ENCODE measurements at regions not wholly inside any gene's neighbourhood (a gene's known extent, or its start where the extent isn't known, plus 50 kb on each side); places are given as distances from the start of the nearest gene placed in this dataset.

DNA sequence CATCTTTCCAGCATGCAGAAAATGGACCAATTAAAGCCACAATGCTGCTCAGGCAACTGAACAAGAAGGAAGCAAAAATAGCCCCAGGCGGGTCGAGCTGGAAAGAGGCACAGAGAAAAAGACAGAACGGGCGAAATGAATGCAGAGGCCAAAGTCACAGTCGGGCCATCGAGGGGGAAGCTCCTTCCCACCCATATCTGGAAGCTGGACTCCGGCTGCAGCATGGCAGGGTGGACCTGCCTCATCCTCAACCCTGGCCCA lies 58.6 kb upstream of the PRDM11 start:
- Histone ChIP-seq H3K36me3 (ENCODE audit: control insufficient read depth, insufficient read depth, low read length) (no peaks in the 10 kb centered on the region), H3K4me1 (ENCODE audit: control insufficient read depth, insufficient read depth, low read length) (peaks cover 59% of the 10 kb centered on the region), H3K27ac (ENCODE audit: insufficient read depth, low read depth, low read length, poor library complexity, severe bottlenecking) (no peak overlapping the region), H3K9me3 (ENCODE audit: control insufficient read depth, low read length) (no peaks in the 10 kb centered on the region), H3K27me3 (ENCODE audit: control insufficient read depth, insufficient read depth, low read length, poor library complexity, severe bottlenecking) (no peaks in the 10 kb centered on the region), H3K4me3 (ENCODE audit: insufficient read depth, low read depth, low read length) (no peak overlapping the region)
- WGBS, 2 experiments, result 88% methylated on average over 7 of the region's 7 CpGs

DNA sequence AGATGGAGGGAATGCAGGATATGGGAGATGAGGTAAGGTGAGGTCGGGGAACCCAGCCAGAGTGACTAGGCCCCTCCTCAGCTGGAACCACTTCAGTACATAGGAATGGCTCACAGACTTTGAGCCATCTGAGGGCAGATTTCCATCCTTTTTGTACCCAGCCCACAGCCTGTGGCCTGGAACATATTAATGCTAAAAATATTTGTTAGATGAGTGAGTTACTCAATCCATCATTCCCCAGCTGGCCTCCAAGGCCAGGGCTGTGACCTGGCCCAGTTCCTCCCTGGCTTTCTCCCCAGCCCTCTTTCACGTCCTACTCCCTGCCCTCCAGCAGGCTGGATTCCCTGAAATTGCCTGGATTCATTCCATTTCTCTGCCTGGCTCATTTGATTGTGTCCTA lies 57.2 kb upstream of the PRDM11 start:
- no peaks in the 10 kb centered on the region for H3K27me3 ChIP-seq (ENCODE audit: control insufficient read depth, insufficient read depth, low read length, poor library complexity, severe bottlenecking)
- peaks cover 55% of the 10 kb centered on the region for H3K4me1 ChIP-seq (ENCODE audit: control insufficient read depth, insufficient read depth, low read length)
- H3K4me3 ChIP-seq (ENCODE audit: insufficient read depth, low read depth, low read length), result no peak overlapping the region
- no peak overlapping the region for H3K27ac ChIP-seq (ENCODE audit: insufficient read depth, low read depth, low read length, poor library complexity, severe bottlenecking)
- WGBS, 2 experiments, result 78 to 84% methylated on average over 2 of the region's 2 CpGs
- H3K9me3 ChIP-seq (ENCODE audit: control insufficient read depth, low read length), result no peaks in the 10 kb centered on the region
- no peaks in the 10 kb centered on the region for H3K36me3 ChIP-seq (ENCODE audit: control insufficient read depth, insufficient read depth, low read length)

- H3K4me3 ChIP-seq (ENCODE audit: insufficient read depth, low read depth, low read length), result no peak overlapping the region
- WGBS, 2 experiments, result 72 to 76% methylated on average over 6 of the region's 6 CpGs
- H3K4me1 ChIP-seq (ENCODE audit: control insufficient read depth, insufficient read depth, low read length), result peaks cover 56% of the 10 kb centered on the region
- H3K9me3 ChIP-seq (ENCODE audit: control insufficient read depth, low read length), result no peaks in the 10 kb centered on the region
- no peaks in the 10 kb centered on the region for H3K36me3 ChIP-seq (ENCODE audit: control insufficient read depth, insufficient read depth, low read length)
- H3K27me3 ChIP-seq (ENCODE audit: control insufficient read depth, insufficient read depth, low read length, poor library complexity, severe bottlenecking), result no peaks in the 10 kb centered on the region
- no peak overlapping the region for H3K27ac ChIP-seq (ENCODE audit: insufficient read depth, low read depth, low read length, poor library complexity, severe bottlenecking)
Observed at GRCh38 chr11:45089676-45090499, 56.6 kb upstream of the PRDM11 start.

DNA sequence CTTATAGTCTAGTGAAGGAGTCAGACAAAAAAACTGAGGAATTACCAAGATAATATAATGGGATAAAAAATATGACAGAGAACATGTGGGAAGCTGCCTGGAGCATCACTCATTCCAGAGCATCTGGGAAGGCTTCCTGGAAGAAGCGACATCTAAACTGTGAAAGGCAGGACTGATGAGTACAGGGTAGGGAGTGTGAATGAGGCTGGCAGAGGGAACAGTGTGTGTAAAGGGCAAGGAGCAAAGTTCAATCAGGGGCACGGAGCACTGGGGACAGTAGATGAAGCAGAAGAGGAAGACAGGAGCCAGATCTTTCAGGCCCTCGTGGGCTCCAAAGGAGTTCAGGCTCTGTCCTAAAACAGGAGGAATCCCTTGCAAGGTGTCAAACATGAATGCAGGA lies 55.8 kb upstream of the PRDM11 start:
- no peak overlapping the region for H3K4me3 ChIP-seq (ENCODE audit: insufficient read depth, low read depth, low read length)
- WGBS, 2 experiments, result 89 to 92% methylated on average over 3 of the region's 3 CpGs
- H3K36me3 ChIP-seq (ENCODE audit: control insufficient read depth, insufficient read depth, low read length), result no peaks in the 10 kb centered on the region
- no peaks in the 10 kb centered on the region for H3K27me3 ChIP-seq (ENCODE audit: control insufficient read depth, insufficient read depth, low read length, poor library complexity, severe bottlenecking)
- no peak overlapping the region for H3K27ac ChIP-seq (ENCODE audit: insufficient read depth, low read depth, low read length, poor library complexity, severe bottlenecking)
- no peaks in the 10 kb centered on the region for H3K9me3 ChIP-seq (ENCODE audit: control insufficient read depth, low read length)
- H3K4me1 ChIP-seq (ENCODE audit: control insufficient read depth, insufficient read depth, low read length), result peaks cover 55% of the 10 kb centered on the region

DNA sequence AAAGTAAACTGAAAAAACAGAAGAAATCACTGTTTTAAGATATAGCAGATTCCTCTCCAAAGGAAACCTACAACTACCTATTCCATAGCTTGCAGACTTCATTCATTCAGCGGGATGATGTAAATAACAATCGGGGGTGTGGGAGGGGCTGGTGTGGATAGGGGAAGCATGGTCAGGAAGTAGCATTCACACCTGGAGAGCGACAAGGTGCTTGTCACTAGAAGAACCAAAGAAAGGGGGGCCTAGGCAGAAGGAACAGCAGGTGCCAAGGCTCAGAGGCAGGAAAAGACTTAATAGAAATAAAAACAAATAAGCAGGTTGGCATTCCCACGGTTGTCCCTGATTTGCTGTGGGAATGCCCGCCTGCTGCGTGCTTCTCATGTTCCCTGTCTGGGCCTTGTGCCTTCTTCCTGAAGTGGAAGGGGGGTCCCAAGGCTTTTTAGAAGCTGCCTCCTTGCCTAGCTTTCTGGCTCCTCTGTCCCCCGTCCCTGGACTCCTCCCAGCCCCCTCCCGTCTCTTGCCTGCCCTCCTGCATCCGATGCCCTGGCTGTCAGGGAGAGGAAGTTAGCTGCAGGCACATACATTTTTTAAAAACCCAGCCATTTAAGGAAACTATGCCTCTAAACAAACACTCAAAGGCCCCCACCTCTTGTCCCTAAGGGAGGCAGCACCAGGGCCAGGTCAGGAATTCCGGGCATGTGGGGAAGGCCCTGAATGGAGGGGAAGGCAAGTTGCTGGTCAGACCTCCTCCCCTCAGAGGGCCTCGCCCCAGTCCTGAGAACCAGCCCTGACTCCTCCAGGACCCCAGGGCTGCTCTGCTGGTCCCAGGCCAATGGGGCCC lies 54.7 kb upstream of the PRDM11 start:
- H3K27ac ChIP-seq (ENCODE audit: insufficient read depth, low read depth, low read length, poor library complexity, severe bottlenecking), result peak overlapping the region; percentile 68
- H3K4me3 ChIP-seq (ENCODE audit: insufficient read depth, low read depth, low read length), result no peak overlapping the region
- WGBS, 2 experiments, result 23% methylated on average over 11 of the region's 11 CpGs
- H3K9me3 ChIP-seq (ENCODE audit: control insufficient read depth, low read length), result no peaks in the 10 kb centered on the region
- peaks cover 44% of the 10 kb centered on the region for H3K4me1 ChIP-seq (ENCODE audit: control insufficient read depth, insufficient read depth, low read length)
- H3K27me3 ChIP-seq (ENCODE audit: control insufficient read depth, insufficient read depth, low read length, poor library complexity, severe bottlenecking), result no peaks in the 10 kb centered on the region
- H3K36me3 ChIP-seq (ENCODE audit: control insufficient read depth, insufficient read depth, low read length), result no peaks in the 10 kb centered on the region

DNA sequence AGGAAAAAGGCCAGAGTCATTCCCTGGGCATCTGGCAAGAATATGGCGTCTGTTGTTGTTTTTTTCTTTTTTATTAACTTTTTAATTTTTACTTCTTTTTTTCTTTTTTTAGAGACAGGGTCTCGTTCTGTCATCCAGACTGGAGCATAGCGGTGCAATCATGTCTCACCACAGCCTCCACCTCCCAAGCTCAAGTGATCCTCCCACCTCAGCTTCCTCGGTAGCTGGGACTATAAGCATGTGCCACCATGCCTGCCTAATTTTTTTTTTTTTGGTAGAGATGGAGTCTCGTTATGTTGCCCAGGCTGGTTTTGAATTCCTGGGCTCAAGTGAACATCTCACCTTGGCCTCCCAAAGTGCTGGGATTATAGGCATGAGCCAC lies 54.0 kb upstream of the PRDM11 start:
- Histone ChIP-seq H3K9me3 (ENCODE audit: control insufficient read depth, low read length) (no peaks in the 10 kb centered on the region), H3K27ac (ENCODE audit: insufficient read depth, low read depth, low read length, poor library complexity, severe bottlenecking) (peak overlapping the region; percentile 68), H3K4me1 (ENCODE audit: control insufficient read depth, insufficient read depth, low read length) (peaks cover 38% of the 10 kb centered on the region), H3K4me3 (ENCODE audit: insufficient read depth, low read depth, low read length) (no peak overlapping the region), H3K27me3 (ENCODE audit: control insufficient read depth, insufficient read depth, low read length, poor library complexity, severe bottlenecking) (no peaks in the 10 kb centered on the region), H3K36me3 (ENCODE audit: control insufficient read depth, insufficient read depth, low read length) (no peaks in the 10 kb centered on the region)
- WGBS, 2 experiments, result 83 to 86% methylated on average over 4 to 5 of the region's 5 CpGs

DNA sequence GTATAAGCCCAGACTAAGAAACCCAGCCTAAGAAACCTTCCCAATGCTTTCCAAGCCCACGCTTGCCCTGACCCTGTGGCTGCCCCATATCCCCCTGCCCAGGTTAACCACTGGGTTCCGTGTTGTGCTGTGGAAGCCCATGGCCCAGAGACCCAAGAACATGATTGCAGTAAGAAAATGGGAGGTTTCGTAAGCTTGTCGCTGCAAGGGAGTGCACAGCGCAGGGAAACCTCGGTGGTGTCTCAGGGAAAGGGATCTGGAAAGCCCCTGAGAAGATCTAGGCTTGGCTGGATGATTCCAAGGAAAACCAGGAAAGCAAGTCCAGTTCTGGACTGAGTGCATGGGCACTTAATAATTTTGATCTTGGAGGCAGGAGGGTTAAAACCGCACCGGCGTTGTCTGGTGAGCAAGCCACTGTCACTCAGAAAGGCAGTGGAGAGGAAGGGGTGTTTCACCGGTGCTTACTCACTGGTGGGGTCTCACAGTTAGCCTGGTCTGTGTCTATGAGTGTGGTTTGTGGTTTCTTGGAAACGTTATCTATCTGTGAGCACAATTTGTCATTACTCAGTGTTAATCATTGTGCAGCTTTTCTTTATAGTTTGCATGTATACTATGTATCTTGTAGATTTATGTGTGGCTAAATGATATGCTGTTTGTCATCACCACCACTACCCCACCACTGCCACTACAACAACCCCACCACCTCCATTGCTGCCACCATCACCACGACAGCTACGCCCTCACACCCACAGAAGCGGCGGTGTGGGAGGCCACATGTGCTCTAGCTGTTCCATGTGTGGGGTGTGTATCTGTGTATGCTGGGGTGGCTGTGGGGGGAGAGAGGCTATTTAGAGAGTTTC lies 53.3 kb upstream of the PRDM11 start:
- Histone ChIP-seq H3K36me3 (ENCODE audit: control insufficient read depth, insufficient read depth, low read length) (no peaks in the 10 kb centered on the region), H3K4me3 (ENCODE audit: insufficient read depth, low read depth, low read length) (no peak overlapping the region), H3K9me3 (ENCODE audit: control insufficient read depth, low read length) (no peaks in the 10 kb centered on the region), H3K27ac (ENCODE audit: insufficient read depth, low read depth, low read length, poor library complexity, severe bottlenecking) (no peak overlapping the region), H3K27me3 (ENCODE audit: control insufficient read depth, insufficient read depth, low read length, poor library complexity, severe bottlenecking) (no peaks in the 10 kb centered on the region), H3K4me1 (ENCODE audit: control insufficient read depth, insufficient read depth, low read length) (peaks cover 32% of the 10 kb centered on the region)
- 87 to 88% methylated on average over 14 to 15 of the region's 15 CpGs for WGBS, 2 experiments

GRCh38 chr11:45093761-45094455 lies 52.5 kb upstream of the PRDM11 start:
- no peaks in the 10 kb centered on the region for H3K9me3 ChIP-seq (ENCODE audit: control insufficient read depth, low read length)

DNA sequence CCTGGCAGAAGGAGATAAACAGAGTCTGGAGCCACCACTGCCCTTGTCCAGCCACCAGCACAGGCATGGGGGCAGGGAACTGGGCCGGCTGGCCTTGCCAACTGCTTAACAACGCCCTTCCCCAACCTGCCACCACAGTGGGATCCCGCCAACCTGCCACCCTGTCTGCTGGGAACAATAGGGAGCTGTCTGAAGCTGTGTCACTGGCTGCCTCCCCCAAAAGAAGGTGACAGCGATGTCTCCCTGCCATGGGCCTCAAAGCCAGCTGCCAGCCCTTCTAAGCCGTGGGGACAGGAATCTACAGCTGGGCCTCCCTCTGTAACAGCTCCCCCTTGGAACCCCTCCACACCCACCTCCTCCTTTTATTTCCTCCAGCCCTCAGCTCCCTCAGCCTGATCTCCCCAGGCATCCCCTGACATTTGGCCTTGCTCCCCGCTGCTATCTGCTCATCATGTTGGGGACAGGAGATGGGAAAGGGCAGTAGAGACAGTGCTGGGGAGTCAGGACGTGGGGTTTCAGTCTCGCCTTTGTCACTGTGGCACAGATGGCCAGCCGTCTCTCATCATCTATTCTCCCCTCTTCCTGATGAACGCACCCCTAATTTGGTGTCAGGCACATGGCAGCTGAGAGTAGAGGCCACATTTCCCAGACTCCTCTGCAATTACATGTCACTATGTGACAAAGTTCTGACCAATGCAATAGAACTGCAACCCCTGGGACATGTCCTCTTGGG lies 51.3 kb upstream of the PRDM11 start:
- Histone ChIP-seq H3K36me3 (ENCODE audit: control insufficient read depth, insufficient read depth, low read length) (no peaks in the 10 kb centered on the region), H3K9me3 (ENCODE audit: control insufficient read depth, low read length) (no peaks in the 10 kb centered on the region), H3K4me1 (ENCODE audit: control insufficient read depth, insufficient read depth, low read length) (peaks cover 23% of the 10 kb centered on the region), H3K27me3 (ENCODE audit: control insufficient read depth, insufficient read depth, low read length, poor library complexity, severe bottlenecking) (no peaks in the 10 kb centered on the region), H3K27ac (ENCODE audit: insufficient read depth, low read depth, low read length, poor library complexity, severe bottlenecking) (no peak overlapping the region), H3K4me3 (ENCODE audit: insufficient read depth, low read depth, low read length) (no peak overlapping the region)
- WGBS, 2 experiments, result 53 to 64% methylated on average over 10 of the region's 10 CpGs

More at GRCh38 chr11:45093761-45094455, 52.5 kb upstream of the PRDM11 start:
- Histone ChIP-seq H3K4me1 (ENCODE audit: control insufficient read depth, insufficient read depth, low read length) (peaks cover 28% of the 10 kb centered on the region), H3K4me3 (ENCODE audit: insufficient read depth, low read depth, low read length) (no peak overlapping the region), H3K27me3 (ENCODE audit: control insufficient read depth, insufficient read depth, low read length, poor library complexity, severe bottlenecking) (no peaks in the 10 kb centered on the region), H3K36me3 (ENCODE audit: control insufficient read depth, insufficient read depth, low read length) (no peaks in the 10 kb centered on the region), H3K27ac (ENCODE audit: insufficient read depth, low read depth, low read length, poor library complexity, severe bottlenecking) (no peak overlapping the region)
- WGBS, 2 experiments, result 94 to 96% methylated on average over 8 of the region's 8 CpGs
